Renal pelvis (tissue), 1 donor: ENCODE measurements at regions not wholly inside any gene's neighbourhood (a gene's known extent, or its start where the extent isn't known, plus 50 kb on each side); places are given as distances from the start of the nearest gene placed in this dataset.

Experiments
- DNase-seq: peaks from one replicate; pipeline ENCODE4 v3.0.0-alpha.2; 2013

- no peak for DNase-seq
These were observed 87.6 kb upstream of the E2F3 start for GRCh38 chr6:20313960-20314530.

GRCh38 chr6:20314866-20315845, 86.5 kb upstream of the E2F3 start:
- DNase-seq: no peak

- DNase-seq: no peak
These were observed 84.2 kb upstream of the E2F3 start for GRCh38 chr6:20317430-20317829.

GRCh38 chr6:20318851-20319387, 82.8 kb upstream of the E2F3 start:
- no peak for DNase-seq

GRCh38 chr6:20319520-20320357, 81.9 kb upstream of the E2F3 start:
- DNase-seq: no peak

- no peak for DNase-seq
These were observed 75.8 kb upstream of the E2F3 start for GRCh38 chr6:20325641-20326421.

GRCh38 chr6:20326422-20326728, 75.3 kb upstream of the E2F3 start:
- no peak for DNase-seq

- no peak for DNase-seq
These were observed 74.5 kb upstream of the E2F3 start for GRCh38 chr6:20327141-20327540.

GRCh38 chr6:20328266-20328923, 73.3 kb upstream of the E2F3 start:
- DNase-seq: no peak

GRCh38 chr6:20328924-20329300, 72.8 kb upstream of the E2F3 start:
- DNase-seq: no peak

GRCh38 chr6:20331042-20331441, 70.6 kb upstream of the E2F3 start:
- no peak for DNase-seq

- DNase-seq: no peak
These were observed 70.1 kb upstream of the E2F3 start for GRCh38 chr6:20331625-20332024.

- DNase-seq: no peak
These were observed 69.2 kb upstream of the E2F3 start for GRCh38 chr6:20332441-20333006.

- no peak for DNase-seq
These were observed 67.9 kb upstream of the E2F3 start for GRCh38 chr6:20333721-20334269.

- DNase-seq: no peak
These were observed 67.3 kb upstream of the E2F3 start for GRCh38 chr6:20334334-20334733.

GRCh38 chr6:20334962-20335361, 66.7 kb upstream of the E2F3 start:
- DNase-seq: no peak

GRCh38 chr6:20335872-20336271, 65.8 kb upstream of the E2F3 start:
- DNase-seq: no peak

GRCh38 chr6:20338156-20338555, 63.5 kb upstream of the E2F3 start:
- no peak for DNase-seq

- no peak for DNase-seq
These were observed 61.4 kb upstream of the E2F3 start for GRCh38 chr6:20340068-20340848.

- no peak for DNase-seq
These were observed 60.6 kb upstream of the E2F3 start for GRCh38 chr6:20341096-20341495.
